ENCODE measurements at regions not wholly inside any gene's neighbourhood (a gene's known extent, or its start where the extent isn't known, plus 50 kb on each side); places are given as distances from the start of the nearest gene placed in this dataset.

DNA sequence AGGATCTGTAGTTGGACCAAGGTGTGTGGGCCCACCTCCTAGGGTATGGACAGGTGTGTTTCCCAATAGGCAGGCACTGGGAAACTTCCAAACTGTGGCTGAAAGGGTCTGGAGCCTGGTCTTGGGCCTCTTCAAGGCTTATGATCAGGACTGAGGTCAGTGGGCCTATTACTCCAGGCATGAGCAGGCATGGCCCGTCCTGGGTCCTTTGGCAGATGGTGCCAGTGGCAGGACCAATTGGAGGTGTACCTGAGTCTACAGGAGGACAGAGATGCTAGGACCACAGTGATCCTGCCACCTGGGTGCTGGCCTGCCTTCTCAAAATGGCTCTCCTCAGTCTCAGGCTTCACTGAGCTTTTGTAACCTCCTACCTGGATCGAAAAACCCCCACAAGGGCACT is 95.4 kb downstream of the RAB18 start:
- no peak for DNase-seq (ENCODE audit: low spot score)

DNA sequence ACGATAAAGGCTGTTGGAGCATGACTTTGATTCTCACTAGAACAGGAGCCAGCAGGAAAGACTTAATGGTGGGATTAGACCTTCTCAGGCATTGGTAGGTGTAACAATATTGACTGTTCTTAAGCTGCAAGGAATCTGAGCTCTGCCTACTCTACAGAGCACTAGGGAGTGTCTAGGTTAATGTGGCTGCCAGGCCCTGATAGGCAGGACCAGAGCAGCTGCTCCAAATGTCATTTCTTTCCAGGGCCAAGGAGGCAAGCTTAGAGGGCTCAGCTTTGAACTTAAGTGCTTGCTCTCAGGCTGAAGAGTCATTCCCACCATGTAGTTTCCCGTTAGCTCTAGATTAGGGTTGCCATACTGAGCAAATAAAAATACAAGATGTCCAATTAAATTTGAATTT is 96.8 kb downstream of the RAB18 start:
- no peak for DNase-seq (ENCODE audit: low spot score)

DNA sequence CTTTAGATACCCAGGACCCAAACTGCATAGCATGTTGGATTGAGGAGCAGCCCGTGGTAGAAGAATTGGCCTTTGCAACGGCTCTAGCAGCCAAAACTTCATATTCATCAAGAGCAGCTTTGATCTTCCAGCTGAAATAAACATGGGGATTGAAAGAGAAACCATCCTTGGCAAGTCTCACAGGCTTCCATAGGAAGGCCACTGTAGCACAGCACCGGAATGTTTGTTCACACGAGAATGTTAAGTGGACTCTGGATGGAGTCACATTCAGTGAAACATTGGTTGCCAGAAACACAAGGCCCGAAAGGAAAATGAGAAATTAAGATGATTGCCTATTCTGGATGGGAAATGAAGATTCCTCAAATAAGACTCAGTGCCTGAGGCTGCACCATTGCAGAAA is 97.4 kb downstream of the RAB18 start:
- DNase-seq (ENCODE audit: low spot score): no peak

DNA sequence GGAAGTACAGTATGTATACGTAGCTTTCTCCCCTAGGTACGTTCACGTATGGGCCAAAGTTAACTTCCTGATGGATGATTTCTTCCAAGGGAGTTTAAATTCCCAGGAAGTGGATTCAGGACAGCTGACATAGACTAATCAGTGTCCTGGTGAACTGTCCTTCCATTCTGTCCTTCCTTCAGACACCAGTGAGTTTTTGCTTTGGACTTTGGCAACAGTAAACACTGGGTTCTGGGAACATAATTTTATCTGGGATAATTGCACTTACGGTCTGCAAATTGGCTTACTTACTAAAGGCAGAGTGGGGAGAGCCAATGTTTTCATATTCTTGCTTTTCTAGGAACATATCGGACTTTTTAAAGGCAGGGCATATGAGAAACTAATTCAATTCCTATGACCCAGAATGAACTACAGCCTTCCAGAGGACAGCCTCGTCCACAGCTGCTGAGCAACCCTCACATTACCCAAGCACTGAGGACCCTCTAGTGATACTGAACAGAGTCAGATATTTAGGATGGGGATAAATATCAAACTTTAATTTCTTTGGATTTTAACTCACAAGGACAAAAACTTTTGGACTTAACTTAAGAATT is 97.9 kb downstream of the RAB18 start:
- no peak for DNase-seq (ENCODE audit: low spot score)

DNA sequence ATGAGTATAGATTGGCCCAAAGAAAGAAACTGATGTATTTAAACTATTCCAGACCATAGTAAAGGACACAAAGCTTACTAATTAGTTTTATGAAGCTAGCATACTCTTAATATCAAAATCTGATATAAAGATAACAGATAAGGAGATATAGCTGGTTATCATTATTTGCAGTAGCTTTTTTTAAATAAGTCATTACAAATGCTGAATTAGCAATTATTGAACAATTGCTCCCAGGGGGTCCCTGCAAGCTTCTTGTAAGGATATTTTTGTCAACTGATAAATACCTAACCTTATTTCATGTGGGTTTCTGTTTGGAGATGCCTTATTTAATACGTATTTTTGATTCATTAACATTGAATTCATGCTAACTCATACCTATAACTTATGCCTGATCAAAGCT is 99.0 kb downstream of the RAB18 start:
- no peak for DNase-seq (ENCODE audit: low spot score)

DNA sequence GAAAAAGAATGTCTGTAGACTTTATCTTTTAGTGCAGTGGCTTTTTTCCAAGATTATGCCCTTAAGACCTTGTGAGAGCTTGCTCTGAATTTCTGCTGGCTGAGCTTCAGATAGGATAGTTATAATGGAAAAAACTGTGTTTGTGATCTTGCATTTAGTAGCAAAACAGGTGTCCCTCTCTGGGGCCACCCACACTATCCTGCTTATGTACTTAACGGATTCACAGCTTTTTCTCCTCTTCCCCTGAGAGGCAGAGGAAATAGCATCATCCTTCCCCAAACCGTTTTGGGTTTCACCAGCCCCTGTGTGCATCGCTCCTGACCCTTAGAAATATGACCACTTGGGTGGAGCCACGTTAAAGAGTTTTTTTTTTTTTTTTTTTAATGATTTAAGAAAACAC is 101.2 kb downstream of the RAB18 start:
- DNase-seq (ENCODE audit: low spot score): no peak

DNA sequence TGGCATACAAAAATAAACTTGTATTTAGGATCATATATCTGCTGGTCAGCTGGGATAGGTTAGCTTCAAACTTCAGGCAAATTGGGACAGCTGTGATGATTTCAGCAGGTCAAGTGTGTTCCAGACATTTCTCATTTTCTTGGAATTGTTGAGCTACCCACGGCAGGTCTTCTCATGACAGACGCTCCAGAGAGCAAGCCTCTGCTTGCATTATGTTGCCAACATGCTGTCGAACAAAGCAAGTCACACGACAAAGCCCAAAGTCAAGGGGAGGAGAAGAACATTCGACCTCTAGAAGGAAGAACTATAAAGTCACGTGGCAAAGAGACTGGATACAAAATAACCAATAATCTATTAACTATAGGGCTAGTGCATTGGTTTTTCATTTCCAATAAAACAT is 103.5 kb downstream of the RAB18 start:
- no peak for DNase-seq (ENCODE audit: low spot score)

DNA sequence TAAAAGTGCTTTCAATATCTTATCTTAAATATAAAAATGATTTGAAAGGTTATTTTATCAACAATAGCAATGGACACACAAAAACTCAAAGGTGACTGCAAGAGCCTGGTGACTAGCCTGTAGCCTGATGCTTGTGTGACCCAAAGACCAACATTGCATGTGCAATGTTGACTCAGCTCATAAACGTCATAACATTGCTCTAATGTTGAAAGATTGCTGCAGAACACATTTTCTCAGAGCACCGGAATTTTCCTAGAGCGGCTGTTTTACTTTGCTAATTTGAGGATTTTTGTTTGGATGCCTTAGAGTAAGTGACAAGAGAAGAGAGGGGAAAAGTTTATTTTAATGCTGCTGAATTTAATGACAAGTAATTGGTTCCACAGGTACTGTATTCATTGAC is 107.1 kb downstream of the RAB18 start:
- DNase-seq (ENCODE audit: low spot score): no peak

DNA sequence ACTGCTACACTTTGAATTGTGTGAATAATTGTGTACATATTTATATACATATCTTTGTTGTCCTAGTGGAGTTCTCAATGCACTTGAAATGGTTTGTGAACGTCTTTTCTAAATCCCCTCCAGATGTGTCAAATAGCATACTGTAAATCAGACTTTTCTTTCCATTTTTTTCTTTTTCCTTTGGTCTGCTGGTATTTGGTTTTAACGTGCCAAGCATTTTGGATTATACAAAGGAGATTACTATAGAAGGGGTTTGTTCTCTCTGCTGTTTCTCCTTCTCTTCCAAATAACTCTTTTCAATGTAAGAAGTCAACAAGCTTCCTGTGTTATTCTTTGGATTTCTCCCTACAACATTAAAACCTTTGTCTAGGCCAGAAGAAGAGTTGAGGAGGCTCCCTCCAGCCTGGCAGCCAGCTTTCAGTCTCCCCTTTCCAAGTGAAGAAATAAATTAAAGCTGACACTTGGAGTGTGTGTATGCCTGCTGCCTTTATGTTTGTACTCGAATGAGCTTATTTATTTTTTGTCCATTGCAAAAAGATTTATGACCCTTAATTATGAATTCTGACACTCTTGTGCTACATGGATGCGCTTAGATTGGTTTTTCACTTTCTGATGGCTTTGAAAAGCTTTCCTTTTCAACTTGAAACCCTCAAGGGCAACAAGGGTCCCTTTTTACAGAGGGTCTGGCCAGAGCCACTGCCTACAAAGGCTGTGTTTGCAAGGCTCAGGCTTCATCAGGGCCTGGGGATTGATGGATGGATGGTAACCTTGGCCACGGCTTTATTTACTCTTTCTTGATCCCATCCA is 107.8 kb downstream of the RAB18 start:
- no peak for DNase-seq (ENCODE audit: low spot score)

DNA sequence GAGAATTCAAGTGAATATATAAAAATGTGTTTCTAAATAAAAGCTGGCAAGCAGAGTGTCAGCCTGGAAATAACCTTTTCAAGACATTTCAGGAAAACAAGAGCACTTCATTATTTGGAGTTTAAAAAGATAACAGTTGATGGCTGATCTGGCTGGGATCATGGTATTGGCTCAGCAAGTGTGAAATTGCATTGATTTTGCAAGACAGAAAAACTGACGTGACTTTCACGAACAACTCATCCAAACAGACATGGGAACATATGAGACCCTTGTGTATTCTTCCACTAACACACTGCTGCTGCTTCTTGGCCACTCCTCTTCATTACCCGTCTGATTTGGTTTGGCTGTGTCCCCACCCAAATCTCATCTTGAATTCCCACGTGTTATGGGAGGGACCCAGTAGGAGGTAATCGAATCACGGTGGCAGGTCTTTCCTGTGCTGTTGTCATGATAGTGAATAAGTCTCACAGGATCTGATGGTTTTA is 108.5 kb downstream of the RAB18 start:
- no peak for DNase-seq (ENCODE audit: low spot score)

DNA sequence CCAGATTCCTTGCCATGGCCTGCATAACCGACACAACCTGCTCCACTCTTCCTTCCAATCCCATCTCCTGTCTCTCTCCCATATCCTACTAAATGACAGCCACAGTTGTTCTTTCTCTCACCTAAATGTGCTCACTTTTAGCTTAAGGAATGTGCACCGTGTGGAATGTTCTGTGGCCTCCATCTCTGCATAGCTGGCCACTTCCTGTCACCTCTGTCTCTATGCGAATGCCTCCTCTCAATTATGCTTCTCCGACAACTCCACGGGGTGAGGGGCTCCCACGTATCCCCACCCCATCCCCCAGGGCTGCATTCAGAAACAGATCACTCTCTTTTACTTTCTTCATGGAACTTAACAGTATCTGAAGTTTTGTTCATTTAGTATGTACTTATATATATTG is 110.7 kb downstream of the RAB18 start:
- no peak for DNase-seq (ENCODE audit: low spot score)

DNA sequence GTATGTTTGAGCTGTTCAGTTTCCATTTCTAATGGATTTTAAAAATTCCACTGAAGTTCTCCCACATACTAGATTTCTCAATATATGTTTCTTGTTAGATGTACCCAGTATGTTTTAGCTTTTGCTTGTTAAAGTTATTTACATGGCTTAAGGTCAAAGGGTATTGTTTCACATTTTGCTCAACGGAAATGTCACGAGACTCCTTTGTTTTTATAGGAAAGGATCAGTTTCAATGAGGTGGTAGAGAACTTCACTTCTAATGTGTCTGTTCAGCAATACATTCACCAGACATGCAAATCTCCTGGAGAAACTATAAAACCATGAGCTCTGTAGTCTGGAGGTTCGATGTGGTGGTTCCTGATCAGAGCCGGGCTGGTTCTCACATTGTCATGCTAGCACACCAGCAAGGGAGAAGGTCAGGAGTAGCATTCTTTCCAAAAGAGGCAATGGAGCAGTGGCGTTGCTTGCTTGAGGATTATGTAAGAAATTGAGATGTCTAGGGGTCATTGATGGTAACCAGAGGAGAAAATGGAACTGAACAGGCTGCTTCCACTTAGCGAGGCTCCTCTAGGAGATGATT is 114.0 kb downstream of the RAB18 start:
- no peak for DNase-seq (ENCODE audit: low spot score)

DNA sequence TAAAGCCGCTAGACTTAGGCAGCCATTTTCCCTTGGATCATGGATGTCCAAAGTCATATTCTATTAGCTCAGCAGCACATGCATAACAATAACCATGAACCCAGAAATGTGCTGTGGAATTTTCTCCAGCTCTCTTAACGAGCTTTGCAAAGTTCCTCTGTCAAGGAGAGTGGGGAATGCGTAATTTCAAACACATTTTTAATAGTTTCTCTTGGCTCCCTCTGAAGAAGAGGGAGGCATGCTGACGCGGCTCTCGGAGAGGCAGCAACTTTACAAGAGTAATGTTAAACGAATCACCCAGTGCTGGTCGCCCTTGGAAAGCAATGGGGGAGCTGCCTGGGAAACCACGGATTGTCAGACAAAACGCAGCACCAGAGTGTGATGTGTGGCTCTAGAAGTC is 114.8 kb downstream of the RAB18 start:
- DNase-seq (ENCODE audit: low spot score): no peak

DNA sequence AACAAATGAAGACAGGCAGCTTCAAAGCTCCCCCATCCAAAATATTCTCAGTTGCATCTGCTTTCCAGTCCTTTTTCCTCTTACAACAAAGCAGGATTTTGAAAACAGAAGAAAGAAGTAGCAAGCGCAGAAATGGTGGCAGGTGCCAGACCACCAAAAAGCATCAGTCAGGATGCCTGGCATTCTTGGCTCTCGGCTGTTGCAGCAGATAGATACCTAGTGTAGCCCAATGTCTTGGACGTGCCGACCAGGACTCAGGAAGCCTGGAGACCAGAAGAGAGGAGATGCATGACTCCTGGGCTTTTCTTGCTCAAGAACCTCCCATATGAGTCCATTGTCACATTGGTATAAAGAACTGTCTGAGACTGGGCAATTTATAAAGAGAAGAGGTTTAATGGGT is 115.2 kb downstream of the RAB18 start:
- DNase-seq (ENCODE audit: low spot score): no peak

DNA sequence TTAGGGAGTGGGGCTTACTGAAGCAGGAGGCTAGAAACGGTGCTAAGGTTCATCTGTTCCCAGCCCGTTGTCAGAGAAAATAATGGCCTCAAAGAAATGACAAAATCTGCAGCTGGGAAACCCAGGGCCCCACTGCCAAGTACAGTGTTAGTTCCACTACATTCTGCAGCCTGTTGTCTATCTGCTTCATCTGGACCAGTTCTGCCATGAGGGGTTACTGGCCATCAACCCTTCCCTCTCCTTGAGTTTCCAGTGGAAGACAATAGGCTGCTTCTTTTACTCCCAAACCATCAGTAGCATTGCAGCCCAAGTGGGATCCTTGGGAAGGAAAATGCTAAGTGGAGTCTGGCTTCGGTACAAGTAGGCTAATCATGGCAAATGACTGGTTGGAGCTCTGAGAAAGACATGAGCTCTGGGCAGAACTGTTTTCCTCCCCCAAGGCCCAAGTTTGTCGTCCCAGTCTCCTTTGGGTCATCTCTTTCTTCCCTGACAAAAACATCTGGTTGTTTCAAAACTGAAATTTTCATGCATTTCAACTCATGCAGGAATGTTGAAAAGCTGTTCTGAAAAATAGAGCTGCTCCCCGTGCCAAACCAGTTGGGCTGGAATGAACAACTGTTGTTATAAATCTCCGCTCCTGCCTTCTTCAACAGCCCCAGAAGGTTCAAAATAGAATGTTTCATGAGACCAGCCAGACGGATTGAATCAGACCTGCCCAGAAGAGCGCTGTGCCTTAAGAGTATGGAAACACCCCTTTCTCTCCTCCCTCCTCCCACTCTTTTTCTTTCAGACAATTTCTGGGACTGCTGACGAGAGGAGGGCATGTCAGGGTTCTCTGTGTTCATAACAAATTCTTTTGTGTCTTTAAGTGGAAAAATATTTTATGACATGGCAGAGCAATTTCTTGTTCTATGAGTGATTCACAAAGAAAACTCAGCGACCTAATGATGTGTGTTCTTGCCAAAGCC is 116.6 kb downstream of the RAB18 start:
- DNase-seq (ENCODE audit: low spot score): peak; percentile 4

DNA sequence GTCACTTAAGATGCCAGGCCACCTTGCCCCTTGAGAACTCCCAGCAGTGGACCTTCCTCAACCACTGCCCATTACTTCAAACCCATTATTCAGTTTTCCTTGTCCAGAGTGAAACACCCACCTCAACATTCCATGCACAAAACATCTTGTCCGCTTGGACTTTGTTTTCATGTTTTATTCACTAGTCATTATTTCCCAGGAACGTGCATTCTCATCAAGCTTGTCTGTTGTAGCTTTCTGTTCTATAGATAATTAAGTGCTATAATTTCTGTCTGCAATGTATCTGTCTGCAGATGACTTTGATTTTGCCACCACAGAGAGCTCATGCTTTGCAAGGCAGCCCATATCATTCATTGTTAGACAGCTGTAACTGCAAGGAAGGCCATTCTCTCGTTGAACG is 117.4 kb downstream of the RAB18 start:
- no peak for DNase-seq (ENCODE audit: low spot score)

DNA sequence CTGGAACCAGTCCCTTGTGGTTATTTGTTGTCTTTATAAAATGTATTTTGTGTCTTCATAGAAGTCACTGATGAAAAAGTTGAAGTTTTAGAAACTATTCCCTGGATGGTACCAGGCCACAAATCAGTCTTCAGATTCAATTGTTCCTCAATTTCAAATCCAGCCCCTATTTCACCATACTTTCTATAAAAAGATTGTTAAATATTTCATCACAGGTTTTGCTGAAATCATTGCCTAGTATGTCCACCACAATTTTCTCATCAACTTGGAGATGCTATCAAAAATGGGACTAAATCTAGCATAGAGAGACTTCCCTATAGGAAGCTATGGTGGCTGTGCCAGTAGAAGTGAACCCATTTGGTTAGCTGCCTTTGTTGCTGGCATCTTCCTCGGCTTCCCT is 118.5 kb downstream of the RAB18 start:
- DNase-seq (ENCODE audit: low spot score): no peak
